A673 (cell line): ENCODE measurements at regions not wholly inside any gene's neighbourhood (a gene's known extent, or its start where the extent isn't known, plus 50 kb on each side); places are given as distances from the start of the nearest gene placed in this dataset.

Experiments
- EZH2 ChIP-seq: fragments of 200-600 bp; sonication (generic); IDR thresholded peaks from 2 replicates; pipeline ENCODE4 v1.6.1; 2017; ENCODE audit warnings: borderline replicate concordance, low read depth, mild to moderate bottlenecking, mixed read lengths, antibody characterized with exemption, low read length; ENCODE audit not compliant: poor library complexity, severe bottlenecking
- TF ChIP-seq, protein P1 (sequence below): fragments of 300-800, 200-600 bp; sonication (generic); conservative IDR thresholded peaks from 2 replicates; pipeline ENCODE4 v1.5.1; 2017; ENCODE audit warnings: low read depth, mild to moderate bottlenecking, antibody characterized with exemption, low read length, moderate library complexity, mixed read lengths

DNA sequence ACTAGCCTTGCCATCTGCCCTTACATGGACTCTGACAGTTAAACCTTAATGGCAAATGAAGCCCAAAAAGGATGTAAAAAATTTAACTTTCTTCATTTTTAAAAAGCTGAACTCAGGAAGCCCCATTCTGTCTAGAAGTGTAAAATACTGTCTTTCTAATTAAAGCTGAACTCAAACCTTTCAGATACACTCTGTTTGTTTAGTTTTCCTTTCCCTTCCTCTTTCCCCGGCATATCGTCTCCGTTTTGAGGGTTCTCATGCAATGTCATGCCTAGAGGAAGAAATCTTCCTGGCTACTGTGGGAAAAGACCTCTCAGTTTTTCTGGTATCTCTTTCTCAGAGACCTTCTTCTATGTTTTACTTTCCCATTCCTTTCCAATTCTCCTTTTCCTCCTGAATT is 841.5 kb downstream of the DTWD2 start:
- TF ChIP-seq, protein P1, sequence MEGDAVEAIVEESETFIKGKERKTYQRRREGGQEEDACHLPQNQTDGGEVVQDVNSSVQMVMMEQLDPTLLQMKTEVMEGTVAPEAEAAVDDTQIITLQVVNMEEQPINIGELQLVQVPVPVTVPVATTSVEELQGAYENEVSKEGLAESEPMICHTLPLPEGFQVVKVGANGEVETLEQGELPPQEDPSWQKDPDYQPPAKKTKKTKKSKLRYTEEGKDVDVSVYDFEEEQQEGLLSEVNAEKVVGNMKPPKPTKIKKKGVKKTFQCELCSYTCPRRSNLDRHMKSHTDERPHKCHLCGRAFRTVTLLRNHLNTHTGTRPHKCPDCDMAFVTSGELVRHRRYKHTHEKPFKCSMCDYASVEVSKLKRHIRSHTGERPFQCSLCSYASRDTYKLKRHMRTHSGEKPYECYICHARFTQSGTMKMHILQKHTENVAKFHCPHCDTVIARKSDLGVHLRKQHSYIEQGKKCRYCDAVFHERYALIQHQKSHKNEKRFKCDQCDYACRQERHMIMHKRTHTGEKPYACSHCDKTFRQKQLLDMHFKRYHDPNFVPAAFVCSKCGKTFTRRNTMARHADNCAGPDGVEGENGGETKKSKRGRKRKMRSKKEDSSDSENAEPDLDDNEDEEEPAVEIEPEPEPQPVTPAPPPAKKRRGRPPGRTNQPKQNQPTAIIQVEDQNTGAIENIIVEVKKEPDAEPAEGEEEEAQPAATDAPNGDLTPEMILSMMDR: no peak
- TF ChIP-seq EZH2: no peak
